ENCODE measurements at regions not wholly inside any gene's neighbourhood (a gene's known extent, or its start where the extent isn't known, plus 50 kb on each side); places are given as distances from the start of the nearest gene placed in this dataset.
"Not testable (repeated sequence)": the region's sequence is repeated elsewhere in the genome, so short reads cannot be mapped to it uniquely, and the experiment has no call there.

DNA sequence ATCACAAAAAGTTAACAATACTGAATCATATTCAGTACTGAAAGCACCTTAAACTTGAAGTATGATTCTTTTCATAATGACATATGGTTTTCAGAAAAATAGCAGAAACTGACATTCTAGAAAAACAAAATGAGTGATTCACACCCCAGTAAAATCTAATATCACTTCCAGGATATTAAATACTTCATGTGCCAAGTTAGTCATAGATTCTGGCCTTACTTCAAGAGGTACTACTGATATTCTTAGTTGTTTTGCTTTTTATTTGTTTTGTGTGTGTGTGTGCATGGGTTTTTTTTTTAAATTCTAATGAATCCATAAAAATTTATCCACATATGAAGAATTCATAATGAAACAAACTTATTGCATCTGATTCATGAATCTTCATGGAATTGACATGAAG, 207.9 kb upstream of the UFM1 start:
- DNase-seq, result no peak

DNA sequence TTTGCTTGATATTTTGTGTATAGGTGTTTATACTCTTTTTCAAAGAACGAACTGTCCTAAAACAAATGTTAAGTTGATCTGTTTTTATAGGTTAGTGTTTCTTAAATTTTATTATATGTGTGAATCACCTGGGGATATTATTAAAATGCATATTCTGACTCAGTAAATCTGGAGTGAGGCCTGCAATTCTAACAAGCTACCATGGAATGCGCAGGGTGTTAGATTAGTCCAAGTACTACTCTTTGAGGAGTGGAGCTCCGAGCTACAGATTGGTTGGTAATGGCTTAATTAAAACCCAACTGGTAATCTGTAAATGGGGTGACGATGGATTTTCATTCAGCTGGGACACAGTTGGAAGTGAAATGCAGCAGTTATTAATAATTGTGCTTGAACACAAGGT, 214.1 kb upstream of the UFM1 start:
- no peak for DNase-seq

DNA sequence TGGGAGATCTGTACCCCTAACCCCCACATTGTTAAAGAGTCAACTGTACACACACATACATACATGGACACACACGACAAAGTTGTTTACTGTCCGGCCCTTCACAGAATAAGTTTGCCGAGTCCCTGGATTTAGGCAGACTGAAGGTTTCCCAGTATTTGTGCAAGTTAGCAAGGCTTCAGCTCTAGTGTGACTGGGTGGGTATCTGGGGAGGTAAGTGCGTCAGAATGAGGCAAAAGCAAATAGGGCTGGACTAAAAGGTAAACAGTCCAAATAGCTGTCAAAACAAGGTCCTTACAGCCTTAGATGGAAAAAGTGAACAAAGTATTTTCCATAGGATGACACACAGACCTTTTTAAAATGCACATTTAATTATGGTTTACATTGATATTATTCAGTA, 228.4 kb upstream of the UFM1 start:
- no peak for DNase-seq

DNA sequence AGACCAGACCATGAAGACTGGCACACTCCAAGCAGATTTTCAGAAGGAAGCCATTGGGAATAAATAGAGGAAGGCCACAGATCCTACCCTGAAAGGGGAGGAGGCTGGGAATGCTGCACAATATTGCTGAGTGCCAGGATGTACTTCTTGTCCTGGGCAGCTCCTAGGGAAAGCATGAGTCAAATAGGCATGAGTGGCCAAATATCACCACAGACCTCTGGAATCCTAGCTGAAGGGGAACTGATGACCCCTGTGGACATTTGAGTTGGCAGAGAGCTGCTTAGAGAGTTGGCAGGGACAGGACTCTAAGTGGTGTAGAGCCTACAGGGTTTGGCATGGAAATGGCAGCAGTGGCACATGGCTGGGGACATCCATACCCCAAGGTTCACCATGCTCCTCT, 234.3 kb upstream of the TRPC4 start:
- DNase-seq, result no peak

DNA sequence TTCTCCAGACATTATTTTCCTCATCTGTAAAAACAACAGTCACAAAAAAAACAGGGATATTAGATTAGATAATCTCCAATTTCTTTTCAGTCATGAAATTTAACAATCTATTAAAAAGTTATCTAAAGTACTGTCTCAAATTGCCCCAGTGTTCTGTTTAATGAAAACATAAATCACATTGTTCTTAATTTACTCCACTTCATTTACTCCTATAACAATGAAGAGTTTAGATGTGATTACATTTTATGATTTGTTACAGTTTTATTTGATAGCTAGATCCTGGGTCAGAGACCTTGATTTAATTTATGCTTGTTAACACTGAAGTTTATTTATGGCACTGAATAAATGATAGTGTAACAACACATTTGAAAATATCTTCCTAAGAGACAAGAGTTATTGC, 230.2 kb upstream of the TRPC4 start:
- DNase-seq, result no peak

DNA sequence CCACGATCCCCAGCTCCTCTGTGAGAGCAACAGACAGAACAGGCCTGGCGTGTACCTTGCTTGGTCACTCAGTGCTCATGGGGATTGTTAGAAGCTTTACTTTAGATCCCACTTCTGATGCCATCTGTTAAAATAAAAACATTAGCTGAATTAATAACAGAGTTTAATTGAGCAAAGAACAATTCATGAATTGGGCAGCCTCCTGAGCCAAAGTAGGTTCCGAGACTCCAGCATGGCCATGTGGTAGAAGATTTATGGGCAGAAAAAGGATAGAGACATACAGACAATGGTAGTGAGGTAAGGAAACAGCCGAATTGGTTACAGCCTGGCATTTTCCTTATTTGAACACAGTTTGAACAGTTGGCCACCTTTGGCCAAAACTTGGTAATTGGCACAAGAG, 223.9 kb upstream of the TRPC4 start:
- no peak for DNase-seq

DNA sequence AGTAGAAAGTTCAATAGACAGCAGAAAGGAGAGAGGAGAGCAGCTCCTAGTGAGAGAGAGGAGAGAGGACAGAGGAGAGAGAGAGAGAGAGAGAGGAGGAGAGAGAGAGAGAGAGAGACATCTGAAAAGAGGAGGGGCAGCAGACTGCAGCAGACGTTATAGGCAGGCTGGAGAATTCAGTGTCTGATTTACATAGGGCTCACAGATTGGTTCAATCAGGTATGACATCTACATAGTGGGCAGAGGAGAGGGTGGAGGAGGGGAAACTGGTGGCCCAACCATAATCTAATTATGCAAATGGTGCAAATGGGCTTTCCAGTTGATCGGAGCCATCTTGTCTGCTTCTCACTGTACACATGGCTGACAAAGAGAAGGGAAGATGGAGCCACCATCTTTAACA, 221.3 kb upstream of the TRPC4 start:
- peak; percentile 15 to 61 for DNase-seq

DNA sequence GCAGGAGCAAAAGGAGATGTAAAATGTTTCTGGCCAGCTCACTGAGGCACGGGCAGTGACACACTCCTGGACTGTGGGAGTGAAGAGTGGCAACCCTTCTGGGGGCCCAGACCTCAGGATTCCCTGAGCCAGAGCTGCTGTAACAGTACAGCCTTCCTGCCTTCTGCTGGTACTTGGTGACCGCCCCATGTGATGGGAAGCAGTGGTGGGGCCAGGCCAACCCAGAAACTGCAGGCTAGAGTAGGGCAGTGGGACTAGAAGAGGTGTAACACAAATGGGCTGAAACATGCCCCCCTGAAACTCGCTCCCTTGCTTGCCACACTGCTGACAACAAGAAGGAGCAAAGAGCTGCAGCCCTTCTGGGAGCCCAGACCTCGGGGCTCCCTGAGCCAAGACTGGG, 217.1 kb upstream of the TRPC4 start:
- DNase-seq, result no peak

DNA sequence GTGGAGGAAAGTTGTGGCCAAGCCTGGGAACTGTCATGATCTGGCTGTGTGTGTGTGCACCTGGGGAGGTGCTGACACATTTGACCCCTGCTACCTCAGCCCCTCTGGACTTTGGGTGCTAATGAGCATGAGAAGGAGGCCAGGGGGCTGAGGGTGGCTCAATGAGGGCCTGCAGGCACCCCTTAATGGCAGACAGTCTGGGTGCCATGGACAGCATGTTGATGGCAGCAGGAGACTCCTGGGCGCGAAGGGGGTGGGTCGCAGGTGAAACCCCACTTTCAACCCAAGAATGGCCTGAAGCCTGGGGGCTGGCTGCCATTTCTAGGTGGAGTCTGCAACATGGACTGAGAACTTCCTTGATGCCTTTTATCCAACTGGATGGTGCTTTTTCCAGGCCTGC, 216.4 kb upstream of the TRPC4 start:
- DNase-seq, result no peak

DNA sequence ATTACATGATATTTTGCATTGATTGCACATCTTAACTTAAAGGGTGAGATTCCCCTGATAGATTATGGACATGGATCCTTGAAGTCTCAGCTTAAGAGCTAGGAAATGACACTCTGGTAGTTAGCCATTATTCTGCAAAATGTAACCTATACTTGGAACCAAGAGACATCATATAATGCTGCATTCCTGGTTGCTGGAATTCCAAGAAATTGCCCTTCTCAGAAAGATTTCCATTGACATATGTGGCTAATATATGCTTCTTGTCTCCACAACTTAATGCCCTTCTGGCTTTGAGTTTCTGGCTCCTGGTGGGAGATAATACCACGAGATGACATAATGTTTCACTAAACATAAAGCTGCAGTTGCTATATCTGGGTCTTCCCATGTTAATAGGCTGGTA, 204.4 kb upstream of the TRPC4 start:
- DNase-seq, result no peak

DNA sequence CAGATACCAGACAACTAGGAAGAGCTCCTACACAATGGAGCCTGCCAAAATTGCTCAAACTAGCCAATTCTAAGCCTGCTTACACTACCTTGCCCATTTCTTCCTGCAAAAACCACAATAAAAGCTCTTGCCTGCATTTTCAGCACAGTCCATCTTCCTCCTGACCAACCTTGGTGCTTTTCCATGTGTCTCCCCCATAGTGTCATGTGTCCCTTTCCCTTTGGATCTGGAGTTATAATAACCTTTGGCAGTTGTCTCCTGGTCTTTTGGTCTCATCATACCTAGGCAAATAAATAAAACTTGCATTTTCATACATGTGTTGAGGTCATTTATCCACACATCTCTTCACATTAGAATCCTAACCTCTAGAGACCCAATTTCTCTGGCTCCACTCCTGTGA, 203.1 kb upstream of the TRPC4 start:
- no peak for DNase-seq

DNA sequence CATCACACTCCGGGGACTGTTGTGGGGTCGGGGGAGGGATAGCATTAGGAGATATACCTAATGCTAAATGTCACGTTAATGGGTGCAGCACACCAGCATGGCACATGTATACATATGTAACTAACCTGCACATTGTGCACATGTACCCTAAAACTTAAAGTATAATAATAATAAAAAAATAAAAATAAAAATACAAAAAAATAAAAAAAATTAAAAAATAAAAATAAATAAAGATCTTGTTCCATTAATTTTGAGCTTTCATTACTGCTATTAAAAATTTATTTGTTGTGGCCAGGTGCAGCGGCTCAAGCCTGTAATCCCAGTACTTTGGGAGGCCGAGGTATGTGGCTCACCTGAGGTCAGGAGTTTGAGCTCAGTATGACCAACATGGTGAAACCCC, 201.8 kb upstream of the TRPC4 start:
- DNase-seq, result not testable (repeated sequence)

DNA sequence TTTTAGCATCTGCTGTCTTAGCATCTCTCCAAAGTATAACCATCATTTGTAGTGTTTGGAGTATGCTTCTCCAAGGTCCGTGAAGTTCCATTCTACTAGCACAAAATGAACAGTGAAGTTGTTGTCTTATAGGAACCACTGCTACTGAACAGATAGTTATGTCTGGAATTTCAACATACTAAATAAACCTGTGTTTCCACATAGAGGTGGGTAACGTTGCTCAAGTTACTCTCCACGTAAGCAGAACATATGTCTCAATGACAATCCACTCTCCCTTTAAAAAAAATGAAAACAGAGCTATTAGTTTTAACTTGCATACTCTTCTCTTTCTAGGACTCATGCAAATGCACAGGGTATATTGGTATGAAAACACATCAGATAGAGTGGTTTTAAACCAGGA, 184.3 kb upstream of the TRPC4 start:
- DNase-seq, result no peak

DNA sequence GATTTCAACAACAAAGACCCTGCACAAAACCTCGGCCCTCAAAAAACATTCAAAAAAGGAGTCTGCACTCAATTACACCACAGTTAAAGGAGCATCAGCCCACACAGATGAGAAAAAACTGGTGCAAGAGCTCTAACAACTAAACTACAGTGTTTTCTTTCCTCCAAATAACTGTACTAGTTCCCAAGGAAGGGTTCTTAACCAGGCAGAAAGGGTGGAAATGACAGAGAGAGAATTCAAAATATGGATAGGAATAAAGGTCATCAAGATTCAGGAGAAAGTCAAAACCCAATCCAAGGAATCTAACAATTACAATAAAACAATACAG, 176.4 kb upstream of the TRPC4 start:
- DNase-seq, result no peak

DNA sequence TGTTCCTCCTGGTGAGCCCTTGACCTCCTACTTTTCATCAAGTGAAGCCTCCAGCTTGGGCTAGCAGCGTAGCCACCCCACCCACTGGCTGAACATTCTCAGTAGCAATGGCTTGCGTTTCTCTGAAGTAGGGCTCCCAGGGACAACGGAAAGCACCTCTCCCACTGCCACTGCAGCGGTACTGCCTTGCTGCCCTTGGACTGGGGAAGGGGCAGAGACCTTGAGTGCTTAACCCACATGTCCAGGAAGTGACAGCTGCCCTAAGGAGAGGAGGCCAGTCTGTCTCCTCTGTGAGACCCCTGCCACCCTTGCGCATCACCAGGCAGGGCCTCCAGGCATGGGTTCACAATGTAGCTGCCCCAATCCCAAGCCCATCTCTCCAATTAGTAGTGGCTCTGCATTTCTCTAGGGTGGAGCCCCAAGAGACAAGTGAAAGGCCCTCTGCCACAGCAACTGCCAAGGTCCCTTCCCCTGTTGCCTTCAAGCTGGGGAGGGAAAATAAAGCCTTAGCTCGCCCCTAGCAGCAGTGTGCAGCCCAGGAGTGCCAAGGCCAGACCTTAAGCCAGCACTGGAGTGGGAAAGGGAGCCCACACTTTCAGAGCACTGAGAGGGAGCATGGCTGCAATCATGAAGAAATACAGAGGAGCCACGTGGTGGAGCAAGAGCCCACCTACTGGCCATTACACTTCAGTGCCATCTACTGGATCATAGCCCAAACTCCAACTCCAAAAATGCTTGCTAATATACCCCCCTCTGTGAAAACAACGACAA, 175.9 kb upstream of the TRPC4 start:
- DNase-seq, result peak in 1 of 2 experiments; percentile 65

DNA sequence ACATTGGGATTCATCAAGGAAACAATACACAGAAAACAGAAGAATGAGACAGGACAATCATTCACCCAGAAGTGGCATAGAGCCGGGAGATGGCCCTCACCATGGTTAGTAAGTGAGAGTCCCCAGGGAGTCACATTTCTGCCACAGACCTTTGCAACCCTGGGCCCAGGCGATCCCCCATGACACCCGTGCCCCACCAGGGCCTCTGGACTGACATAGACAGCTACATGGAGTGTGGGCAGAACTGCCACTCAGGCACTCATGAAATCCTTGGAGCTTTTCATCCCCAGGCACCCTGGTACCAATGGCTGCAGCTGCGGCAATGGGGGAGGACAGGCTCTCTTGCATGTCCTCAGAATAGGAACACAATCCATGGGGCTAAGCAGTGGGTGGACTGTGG, 174.5 kb upstream of the TRPC4 start:
- no peak for DNase-seq

DNA sequence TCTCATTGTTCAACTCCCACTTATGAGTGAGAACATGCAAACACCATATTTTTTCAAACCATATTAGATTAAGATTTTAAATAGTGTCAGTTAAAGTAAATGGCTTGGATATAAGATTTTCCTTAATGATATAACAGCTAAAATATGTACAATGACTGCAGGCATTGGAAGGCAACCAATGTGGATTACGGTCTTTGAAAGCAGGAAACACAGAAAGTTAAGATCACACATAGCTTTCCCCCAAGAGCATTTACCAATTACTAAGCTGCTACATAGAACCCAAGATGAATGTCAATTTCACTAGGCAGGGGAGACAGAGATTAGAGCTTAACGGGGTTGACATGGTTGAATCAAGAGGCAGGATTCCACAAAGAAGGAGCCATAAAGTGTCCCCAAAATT, 173.2 kb upstream of the TRPC4 start:
- DNase-seq, result no peak

DNA sequence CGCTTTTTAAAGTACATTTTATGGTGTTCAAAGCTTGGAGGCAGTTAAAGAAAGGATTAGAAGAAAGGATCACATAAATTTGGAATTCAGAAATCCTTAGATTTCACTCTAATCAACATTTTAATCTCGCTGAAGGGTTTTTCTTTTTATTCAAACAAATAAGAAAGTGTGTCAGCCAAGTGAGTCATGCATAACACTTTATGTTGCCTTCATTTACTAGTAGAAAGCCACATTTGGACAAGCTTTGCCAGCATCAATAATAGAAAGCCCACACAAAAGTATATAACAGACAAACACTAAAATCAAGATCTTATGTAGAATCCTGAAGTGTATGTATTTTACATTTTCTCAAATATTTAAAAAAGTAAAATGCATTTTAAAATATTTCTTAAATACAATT, 154.9 kb upstream of the TRPC4 start:
- no peak for DNase-seq

DNA sequence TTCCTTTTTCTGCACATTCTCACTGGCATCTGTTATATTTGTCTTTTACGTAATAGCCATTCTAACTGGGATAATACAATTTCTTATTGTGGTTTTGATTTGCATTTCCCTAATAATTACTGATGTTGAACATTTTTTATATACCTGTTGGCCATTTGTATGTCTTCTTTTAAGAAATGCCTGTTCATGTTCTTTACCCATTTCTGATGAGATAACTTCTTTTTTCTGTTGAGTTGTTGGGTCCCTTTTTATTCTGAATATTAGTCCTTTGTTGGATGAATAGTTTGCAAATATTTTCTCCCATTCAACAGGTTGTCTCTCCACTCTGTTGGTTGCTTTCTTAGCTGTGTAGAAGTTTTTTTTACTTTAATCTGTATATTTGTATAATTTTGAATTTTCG, 147.7 kb upstream of the TRPC4 start:
- DNase-seq, result no peak

DNA sequence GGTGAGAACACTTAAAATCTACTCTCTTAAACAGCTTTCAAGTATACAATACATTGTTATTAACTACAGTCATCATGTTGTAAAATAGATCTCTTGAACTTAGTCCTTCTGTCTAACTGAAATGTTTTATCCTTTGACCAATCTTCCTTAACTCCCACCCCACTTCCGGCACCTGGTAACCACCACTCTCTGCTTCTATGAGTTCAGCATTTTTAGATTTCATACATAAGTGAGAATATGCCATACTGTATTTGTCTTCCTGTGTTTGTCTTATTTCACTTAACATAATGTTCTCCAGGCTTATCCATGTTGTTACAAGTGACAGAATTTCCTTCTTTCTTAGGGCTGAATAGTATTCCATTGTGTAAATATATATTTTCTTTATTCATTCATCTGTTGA, 144.1 kb upstream of the TRPC4 start:
- DNase-seq, result no peak

DNA sequence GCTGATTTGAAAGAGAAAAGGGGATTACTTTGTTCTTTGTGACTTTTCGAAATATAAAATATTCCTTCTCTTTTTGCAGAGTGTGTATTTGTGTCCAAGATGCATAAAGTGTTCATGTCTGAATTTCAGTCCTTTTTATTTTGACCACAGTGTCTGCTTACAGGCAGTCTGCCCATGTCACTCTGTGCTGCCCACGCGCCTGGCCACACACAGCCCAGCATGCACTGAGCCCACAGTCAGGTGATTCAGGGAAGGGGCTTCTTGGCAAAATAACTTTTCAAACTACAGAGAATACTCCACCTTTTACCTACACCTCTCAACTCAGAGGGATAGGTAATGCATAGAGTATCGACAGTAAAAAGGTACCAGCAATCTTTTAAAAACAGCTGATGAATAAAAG, 142.5 kb upstream of the TRPC4 start:
- no peak for DNase-seq

DNA sequence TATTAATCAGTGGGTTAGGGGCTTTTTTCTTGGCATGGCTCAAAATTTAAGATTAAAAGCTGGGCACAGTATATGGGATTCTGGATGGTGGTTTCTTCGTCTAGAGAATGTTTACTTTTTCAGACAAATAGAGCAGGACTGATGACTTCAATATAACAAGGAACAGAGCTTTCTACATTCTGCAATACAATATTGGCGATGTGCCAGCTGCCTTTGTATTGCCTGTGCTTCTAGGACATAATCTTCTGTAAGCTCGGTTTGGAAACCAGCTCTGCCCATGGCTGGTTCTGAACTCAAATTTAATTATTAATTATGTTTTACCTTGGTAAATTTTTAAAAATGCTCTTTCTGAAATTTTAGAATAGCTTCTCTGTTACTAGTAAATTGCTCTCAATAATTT, 139.1 kb upstream of the TRPC4 start:
- peak in 1 of 2 experiments; percentile 22 for DNase-seq

DNA sequence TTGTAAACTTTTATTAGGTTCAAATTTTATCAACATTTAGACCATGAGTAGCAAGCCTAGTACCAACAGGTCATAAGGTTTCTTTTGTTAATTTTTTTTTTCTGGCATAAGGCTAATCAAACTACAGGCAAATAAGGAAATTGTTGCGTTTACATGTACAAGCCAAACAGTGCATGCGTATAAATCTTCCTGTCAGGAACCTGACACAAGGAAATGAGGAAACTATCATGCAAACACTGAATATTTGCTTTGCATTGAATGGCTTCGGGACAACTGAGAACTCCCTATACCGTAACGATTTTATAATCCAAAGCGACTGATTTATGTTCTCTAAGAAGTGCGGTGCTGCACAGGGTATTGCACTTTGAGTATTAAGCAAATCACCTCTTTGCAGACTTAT, 133.0 kb upstream of the TRPC4 start:
- DNase-seq, result peak; percentile 96 to 97

DNA sequence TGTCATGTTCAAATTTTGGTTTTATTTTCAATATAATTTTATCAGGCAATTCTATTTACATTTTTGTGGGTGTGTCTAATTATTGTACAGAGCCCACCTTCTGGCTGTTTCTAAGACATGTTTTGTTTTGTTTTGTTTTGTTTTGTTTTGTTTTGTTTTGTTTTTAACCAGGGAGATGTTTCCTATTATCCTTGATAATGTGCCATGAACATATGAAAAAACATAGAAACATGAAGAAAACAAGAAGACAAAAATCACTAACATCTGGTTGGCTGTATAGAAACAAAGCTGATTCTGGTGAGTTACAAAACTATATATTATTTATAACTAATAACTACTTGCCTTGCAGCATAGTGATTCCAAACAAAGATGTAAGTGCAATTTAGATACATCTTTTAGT, 128.1 kb upstream of the TRPC4 start:
- DNase-seq, result no peak

DNA sequence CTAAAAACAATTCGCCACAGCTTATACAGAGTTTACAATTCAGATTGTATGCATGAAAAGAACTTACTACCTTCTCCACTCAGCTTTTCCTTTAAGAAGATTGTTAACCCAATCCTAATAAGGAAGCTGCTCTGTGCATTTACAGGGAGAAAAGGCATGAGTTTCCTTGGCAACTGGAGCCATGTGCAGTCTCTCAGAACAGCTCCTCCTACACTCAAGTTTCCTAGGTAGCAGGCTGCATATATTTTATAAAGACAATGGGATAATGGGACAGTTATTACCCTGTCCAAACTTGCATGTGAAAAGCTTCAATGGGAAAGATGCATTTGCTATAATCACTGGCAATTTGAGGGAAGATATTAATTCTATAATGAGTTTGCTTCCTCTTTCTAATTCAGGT, 125.5 kb upstream of the TRPC4 start:
- DNase-seq, result no peak

DNA sequence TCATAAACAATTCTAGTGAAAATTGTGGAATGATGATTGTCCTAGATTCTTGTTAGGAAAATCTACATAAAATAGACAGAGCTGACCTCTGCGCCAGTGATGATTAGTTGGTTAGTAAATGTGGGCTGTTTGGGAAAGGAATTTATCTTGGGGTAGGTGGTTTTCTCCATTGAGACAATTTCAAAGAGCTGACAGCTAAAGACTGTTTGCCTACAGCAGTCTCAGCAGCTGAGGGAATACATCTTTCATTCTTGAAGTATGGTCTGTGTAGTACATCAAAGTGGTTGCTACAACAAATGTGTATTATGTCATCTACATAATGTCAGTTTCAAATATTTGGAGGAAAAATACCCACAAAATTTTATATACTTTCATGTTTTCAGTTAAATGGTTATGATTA, 117.2 kb upstream of the TRPC4 start:
- no peak for DNase-seq

All from NCI-H526 (cell line).